HUES6 (cell line): ENCODE measurements at regions not wholly inside any gene's neighbourhood (a gene's known extent, or its start where the extent isn't known, plus 50 kb on each side); places are given as distances from the start of the nearest gene placed in this dataset.

ENCODE experiments used
- H3K27ac ChIP-seq: 2 replicates; pipeline ENCODE4 v1.7.0; 2013; ENCODE audit warnings: low read depth, mild to moderate bottlenecking, low read length, inconsistent platforms
- H3K27me3 ChIP-seq: 2 replicates; pipeline ENCODE4 v1.6.1; 2013; ENCODE audit warnings: low read length; ENCODE audit not compliant: control insufficient read depth, insufficient read depth
- H3K36me3 ChIP-seq: 2 replicates; pipeline ENCODE4 v1.6.1; 2013; ENCODE audit warnings: low read length; ENCODE audit not compliant: control insufficient read depth, insufficient read depth
- H3K4me1 ChIP-seq: 2 replicates; pipeline ENCODE4 v1.6.1; 2013; ENCODE audit warnings: low read length; ENCODE audit not compliant: control insufficient read depth, insufficient read depth
- H3K4me3 ChIP-seq: 2 replicates; pipeline ENCODE4 v1.5.1; 2013; ENCODE audit warnings: low read depth, low read length
- H3K9ac ChIP-seq: one replicate; pipeline ENCODE4 v1.6.1; 2013; ENCODE audit warnings: mild to moderate bottlenecking, low read length
- H3K9me3 ChIP-seq: 2 replicates; pipeline ENCODE4 v1.6.1; 2013; ENCODE audit warnings: low read depth, low read length; ENCODE audit not compliant: control insufficient read depth, insufficient read depth

DNA sequence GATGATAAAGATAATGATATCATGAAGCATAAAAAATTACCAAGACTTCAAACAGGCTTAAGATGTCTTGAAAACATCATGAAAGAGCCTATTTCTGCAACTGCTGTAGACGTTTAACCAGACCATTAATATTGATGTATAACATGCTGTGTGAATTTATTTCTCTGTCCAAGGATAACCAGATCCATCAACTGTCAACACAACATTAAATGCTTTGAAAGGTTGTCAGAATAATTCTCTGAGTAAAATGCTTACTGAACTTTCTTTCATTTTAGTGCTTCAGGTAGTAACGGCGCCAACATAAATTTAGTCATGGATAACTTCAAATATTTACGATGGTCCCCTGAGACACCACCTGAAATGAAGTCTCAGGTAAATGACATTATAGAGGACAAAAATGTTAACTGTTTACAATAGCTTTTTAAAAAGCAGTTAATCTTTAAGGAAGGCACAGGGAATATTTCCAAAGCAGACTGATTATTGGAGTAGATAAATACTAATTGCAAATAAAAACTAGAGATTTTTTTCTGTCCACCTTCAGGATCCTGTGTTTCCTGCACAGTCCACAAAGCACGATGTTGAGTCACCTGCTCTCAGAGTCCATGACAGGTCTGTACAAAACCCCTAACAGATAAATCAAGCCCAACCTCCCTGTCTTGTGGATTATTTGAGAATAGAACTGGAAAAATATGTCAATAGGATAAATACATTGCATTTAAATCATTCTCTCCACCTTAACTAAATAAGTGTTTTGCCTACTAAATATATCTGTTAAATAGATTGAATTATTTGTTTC lies 1213.2 kb downstream of the XPNPEP1 start:
- no peaks in the 10 kb centered on the region for H3K27me3 ChIP-seq
- peaks cover 24% of the 10 kb centered on the region for H3K9me3 ChIP-seq
- H3K9ac ChIP-seq: no peak overlapping the region
- no peaks in the 10 kb centered on the region for H3K36me3 ChIP-seq
- no peak overlapping the region for H3K4me3 ChIP-seq
- no peaks in the 10 kb centered on the region for H3K4me1 ChIP-seq
- H3K27ac ChIP-seq: no peak overlapping the region

DNA sequence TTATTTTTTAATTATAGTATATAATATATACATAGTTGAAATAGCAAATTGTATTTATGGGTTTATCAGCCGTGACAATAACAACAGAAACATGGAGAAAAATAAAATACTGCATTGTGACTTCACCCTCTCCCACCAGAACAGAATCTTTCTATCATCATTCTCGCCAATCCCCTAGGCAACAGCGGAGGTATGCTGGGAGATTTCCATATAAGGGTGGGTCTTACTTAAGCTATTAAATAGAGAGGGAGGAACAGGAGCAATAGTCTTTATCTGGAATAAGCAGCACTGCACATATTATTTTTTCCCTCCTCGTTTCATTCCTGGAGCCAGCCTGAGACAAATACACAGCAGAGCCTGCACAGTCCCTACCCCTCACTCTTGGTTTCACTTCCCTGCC lies 1214.9 kb downstream of the XPNPEP1 start:
- Histone ChIP-seq H3K36me3 (no peaks in the 10 kb centered on the region), H3K27me3 (no peaks in the 10 kb centered on the region), H3K9ac (no peak overlapping the region), H3K4me1 (no peaks in the 10 kb centered on the region), H3K9me3 (peaks cover 12% of the 10 kb centered on the region), H3K27ac (no peak overlapping the region), H3K4me3 (no peak overlapping the region)

DNA sequence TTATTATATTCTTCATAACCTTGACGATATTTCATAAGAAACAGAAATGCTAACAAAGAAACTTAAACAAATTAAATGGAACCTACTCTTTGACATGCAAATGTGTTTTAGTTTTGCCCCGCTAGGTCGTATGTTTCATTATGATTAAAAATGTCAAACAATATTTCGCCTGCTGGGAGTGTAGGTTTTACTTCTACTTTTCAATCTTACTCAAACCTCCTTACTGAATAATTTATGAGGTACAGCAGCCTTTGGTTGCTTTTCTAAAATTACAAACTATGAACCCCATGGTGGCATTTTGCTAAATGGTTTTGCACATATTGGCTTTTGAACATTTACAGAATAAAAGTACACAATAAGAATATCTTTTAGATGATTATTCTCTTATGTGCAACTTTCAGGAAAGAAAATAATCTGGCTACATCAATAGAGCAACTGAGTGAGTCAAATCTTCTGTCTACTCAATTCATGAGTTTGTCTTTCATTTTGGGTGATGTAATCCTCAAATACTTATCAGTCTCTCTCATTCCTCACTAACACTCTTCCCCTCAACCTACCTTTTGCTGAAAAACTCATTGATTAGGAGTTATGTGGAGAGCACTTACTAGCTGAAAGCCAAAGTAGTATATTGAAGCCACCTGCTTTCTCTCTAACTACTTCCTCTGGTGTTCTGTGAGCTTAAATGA lies 1226.4 kb downstream of the XPNPEP1 start:
- H3K9me3 ChIP-seq: no peaks in the 10 kb centered on the region
- H3K4me1 ChIP-seq: no peaks in the 10 kb centered on the region
- H3K27ac ChIP-seq: no peak overlapping the region
- no peak overlapping the region for H3K4me3 ChIP-seq
- no peaks in the 10 kb centered on the region for H3K36me3 ChIP-seq
- H3K9ac ChIP-seq: no peak overlapping the region
- H3K27me3 ChIP-seq: no peaks in the 10 kb centered on the region

DNA sequence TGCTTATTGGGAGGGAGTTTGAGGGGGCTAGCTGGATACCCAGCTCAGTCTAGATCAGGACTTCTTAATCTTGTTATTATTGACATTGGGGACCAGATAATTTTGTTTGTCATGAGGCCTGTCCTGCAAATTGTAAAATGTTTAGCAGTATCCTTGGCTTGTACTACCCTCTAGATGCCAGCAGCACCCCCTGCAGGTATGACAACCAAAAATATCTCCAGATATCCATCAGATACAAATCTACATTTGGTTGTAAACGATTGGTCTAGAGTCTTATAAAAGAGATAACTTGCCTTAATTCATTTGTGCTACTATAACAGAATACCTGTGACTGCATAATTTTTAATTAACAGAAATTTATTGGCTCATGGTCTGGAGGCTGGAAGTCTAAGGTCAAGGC lies 1232.2 kb downstream of the XPNPEP1 start:
- Histone ChIP-seq H3K27ac (no peak overlapping the region), H3K27me3 (no peaks in the 10 kb centered on the region; the same call in 1 of the 2 replicates), H3K9ac (no peak overlapping the region), H3K4me1 (no peaks in the 10 kb centered on the region), H3K36me3 (no peaks in the 10 kb centered on the region), H3K4me3 (no peak overlapping the region), H3K9me3 (no peaks in the 10 kb centered on the region)

DNA sequence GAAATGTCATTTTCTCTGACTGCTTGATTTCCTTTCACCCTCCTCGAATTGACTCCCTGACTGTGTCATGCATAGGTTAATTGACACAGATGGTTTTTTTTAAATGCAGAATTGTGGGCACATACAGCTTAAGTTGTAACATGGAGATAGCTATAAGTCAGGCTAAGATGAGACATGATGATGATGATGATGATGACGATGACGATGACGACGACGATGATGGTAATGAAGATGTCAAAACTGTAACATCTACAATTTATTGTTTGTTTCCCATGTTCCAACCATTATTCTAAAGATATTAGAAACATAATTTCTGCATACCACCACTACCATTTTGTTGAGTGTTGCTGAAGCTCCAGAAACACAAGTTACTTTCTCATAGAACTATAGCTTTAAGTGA lies 1232.8 kb downstream of the XPNPEP1 start:
- Histone ChIP-seq H3K27me3 (no peaks in the 10 kb centered on the region; the same call in 1 of the 2 replicates), H3K36me3 (no peaks in the 10 kb centered on the region), H3K4me1 (no peaks in the 10 kb centered on the region), H3K9ac (no peak overlapping the region), H3K9me3 (no peaks in the 10 kb centered on the region), H3K4me3 (no peak overlapping the region), H3K27ac (no peak overlapping the region)

DNA sequence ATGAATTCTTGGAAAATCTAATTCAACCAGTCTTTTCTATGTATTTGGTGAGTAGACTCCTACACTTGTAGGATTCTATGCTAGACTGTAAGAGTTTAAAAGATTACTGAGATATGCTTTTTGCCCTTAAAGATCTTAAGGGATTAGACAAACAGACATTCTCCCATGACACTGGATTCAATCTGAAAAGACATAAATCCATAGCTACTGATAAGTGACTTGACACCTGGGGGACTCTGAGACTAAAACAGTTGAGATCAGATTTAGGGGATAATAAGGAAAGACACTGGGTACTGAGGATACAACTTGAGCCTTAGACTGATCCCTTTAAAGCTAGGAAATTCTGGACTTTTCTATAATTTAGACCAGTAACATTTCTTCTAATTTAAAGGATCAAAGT lies 1233.4 kb downstream of the XPNPEP1 start:
- Histone ChIP-seq H3K27ac (no peak overlapping the region), H3K9me3 (no peaks in the 10 kb centered on the region), H3K27me3 (no peaks in the 10 kb centered on the region; the same call in 1 of the 2 replicates), H3K9ac (no peak overlapping the region), H3K4me3 (no peak overlapping the region), H3K36me3 (no peaks in the 10 kb centered on the region), H3K4me1 (no peaks in the 10 kb centered on the region)

DNA sequence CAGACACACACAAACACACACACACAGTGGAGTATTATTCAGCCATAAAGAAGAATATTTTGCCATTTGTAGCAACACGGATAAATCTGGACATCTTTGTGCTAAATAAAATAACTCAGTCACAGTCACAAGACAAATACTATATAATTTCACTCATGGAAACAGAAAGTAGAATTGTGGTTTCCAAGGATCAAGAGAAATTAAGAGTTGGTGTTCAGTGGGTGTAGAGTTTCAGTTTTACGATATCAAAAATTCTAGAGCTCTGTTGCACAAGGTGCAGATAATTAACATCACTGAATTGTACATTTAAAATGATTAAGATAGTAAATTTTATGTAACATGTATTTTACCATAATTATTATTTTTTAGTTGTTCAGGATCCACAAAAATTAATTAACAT lies 1235.0 kb downstream of the XPNPEP1 start:
- no peaks in the 10 kb centered on the region for H3K36me3 ChIP-seq
- no peaks in the 10 kb centered on the region for H3K4me1 ChIP-seq
- no peak overlapping the region for H3K27ac ChIP-seq
- H3K9ac ChIP-seq: no peak overlapping the region
- H3K9me3 ChIP-seq: no peaks in the 10 kb centered on the region
- H3K4me3 ChIP-seq: no peak overlapping the region
- H3K27me3 ChIP-seq: no peaks in the 10 kb centered on the region; the same call in 1 of the 2 replicates

DNA sequence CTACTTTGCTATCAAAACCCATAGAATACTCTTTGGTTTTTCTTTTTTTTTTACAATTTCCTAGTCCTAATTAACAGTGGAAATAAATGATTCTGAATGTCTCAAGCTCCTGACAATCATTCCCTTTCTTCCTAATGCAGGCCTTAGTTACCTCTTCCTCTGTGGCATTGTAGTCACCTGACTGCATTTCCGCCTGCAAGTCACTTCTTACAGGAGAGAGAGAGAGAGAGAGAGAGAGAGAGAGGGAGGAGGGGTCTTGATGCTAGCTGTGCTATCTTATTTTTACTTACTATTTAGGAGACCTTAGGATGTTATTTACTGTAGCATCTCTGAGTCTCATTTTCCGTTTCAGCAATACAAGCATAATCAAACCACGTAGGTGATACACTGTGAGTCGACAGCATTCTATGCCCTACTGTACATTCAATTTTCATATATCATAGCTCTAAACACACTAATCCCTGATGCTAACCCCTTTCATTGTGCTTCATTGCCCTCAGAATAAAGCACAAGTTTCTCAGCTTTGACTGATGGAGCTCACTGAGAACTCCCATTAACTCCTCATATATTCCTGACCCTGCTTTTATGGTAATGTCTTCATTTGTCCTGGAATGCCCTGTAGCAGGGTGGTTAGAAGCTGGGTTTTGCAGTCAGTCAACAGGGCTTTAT lies 1237.3 kb downstream of the XPNPEP1 start:
- Histone ChIP-seq H3K4me3 (no peak overlapping the region), H3K4me1 (no peaks in the 10 kb centered on the region), H3K9ac (no peak overlapping the region), H3K27ac (no peak overlapping the region), H3K9me3 (no peaks in the 10 kb centered on the region), H3K36me3 (no peaks in the 10 kb centered on the region), H3K27me3 (no peaks in the 10 kb centered on the region; the same call in 1 of the 2 replicates)

DNA sequence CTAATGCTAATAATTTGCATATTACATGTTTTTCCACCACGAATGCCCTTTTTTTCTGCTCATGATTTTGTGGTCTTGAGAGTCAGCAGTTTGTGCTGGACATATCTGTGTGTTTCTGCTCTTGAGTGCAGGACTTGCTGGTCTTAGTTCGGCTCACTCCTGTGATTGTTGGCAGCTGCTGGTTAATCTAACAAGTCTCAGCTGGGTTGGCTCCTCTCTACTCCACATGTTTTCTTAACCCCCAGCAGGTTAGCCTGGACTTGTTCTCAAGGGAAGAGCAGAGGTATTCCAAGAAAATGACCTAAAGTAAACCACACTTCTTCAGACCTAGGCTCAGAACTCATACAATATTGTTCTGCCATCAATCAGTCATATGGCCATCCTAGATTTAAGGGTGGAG lies 1238.9 kb downstream of the XPNPEP1 start:
- no peak overlapping the region for H3K9ac ChIP-seq
- H3K36me3 ChIP-seq: no peaks in the 10 kb centered on the region
- H3K9me3 ChIP-seq: no peaks in the 10 kb centered on the region
- H3K27me3 ChIP-seq: no peaks in the 10 kb centered on the region; the same call in 1 of the 2 replicates
- no peaks in the 10 kb centered on the region for H3K4me1 ChIP-seq
- no peak overlapping the region for H3K27ac ChIP-seq
- no peak overlapping the region for H3K4me3 ChIP-seq

DNA sequence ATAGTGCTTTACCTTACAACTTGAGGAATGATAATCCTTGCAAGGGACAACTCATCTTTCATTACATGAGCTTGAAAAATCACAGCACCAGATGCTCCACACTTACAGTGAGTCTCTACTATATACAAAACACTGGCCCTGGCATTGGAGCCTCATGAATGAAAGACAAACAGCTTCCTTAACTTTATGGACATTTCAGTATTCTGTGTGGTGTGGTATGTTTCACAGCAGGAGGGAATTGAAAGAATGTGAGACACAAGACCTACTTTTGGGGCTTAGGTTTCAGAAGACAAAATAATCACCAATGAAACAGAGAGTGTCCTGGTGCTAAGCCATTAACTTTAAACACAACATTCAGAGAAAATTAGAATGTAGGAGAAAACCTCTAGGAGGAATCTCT lies 1249.6 kb downstream of the XPNPEP1 start:
- Histone ChIP-seq H3K4me3 (no peak overlapping the region), H3K27ac (no peak overlapping the region), H3K9ac (no peak overlapping the region), H3K27me3 (no peaks in the 10 kb centered on the region), H3K36me3 (no peaks in the 10 kb centered on the region), H3K9me3 (no peaks in the 10 kb centered on the region), H3K4me1 (no peaks in the 10 kb centered on the region)

DNA sequence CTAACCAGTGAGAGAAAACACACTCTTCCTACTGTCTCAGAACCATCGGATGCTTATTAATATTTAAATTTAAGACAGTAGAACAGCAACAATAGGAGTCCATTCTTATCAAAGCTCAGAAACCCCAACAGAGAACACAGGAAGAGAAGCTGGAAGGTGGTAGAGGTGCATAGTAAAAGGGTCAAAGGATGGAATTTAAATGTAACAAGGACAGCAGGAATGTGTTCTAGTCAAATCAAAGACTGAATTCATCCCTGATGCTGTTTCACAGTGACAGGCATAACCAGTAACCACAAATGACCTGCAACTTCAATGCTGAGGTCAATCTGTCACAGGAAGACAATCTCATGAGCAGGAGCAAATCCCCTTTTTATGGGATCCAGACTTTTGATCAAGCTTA lies 1259.7 kb downstream of the XPNPEP1 start:
- H3K4me1 ChIP-seq: no peaks in the 10 kb centered on the region; the same call in 1 of the 2 replicates
- no peaks in the 10 kb centered on the region for H3K27me3 ChIP-seq
- H3K9me3 ChIP-seq: no peaks in the 10 kb centered on the region
- no peaks in the 10 kb centered on the region for H3K36me3 ChIP-seq
- no peak overlapping the region for H3K4me3 ChIP-seq
- H3K9ac ChIP-seq: no peak overlapping the region
- no peak overlapping the region for H3K27ac ChIP-seq
